ENCODE measurements at regions not wholly inside any gene's neighbourhood (a gene's known extent, or its start where the extent isn't known, plus 50 kb on each side); places are given as distances from the start of the nearest gene placed in this dataset.
A peak's percentile ranks its signal among the peaks of the same experiment; 100 is the strongest.

- no peaks in the 10 kb centered on the region for H3K9me3 ChIP-seq (ENCODE audit: control insufficient read depth, insufficient read depth, low read depth, low read length)
- DNase-seq (ENCODE audit: low read depth in 2 of 2), result no peak
- TF ChIP-seq EZH2 (IDR thresholded peaks at IDR 0.05; ENCODE audit: low read length, missing control alignments), result no peak
- no peak for TF ChIP-seq CTCF (conservative IDR thresholded peaks at IDR 0.05 in 1 of 2, IDR thresholded peaks at IDR 0.05 in 1 of 2; ENCODE audit: low read depth in 1 of 2, low read length in 2 of 2)
- no peak overlapping the region for H3K4me2 ChIP-seq (ENCODE audit: extremely low read depth, insufficient read depth, low read length)
- no peaks in the 10 kb centered on the region for H3K36me3 ChIP-seq (ENCODE audit: control insufficient read depth, insufficient read depth, low read length)
- H3K27me3 ChIP-seq (ENCODE audit: control insufficient read depth, insufficient read depth, low read length), result no peaks in the 10 kb centered on the region
- no peak overlapping the region for H2AFZ ChIP-seq (ENCODE audit: low read length)
- H3K9ac ChIP-seq (ENCODE audit: insufficient read depth, low read length), result no peak overlapping the region
- no peak overlapping the region for H3K4me3 ChIP-seq (replicated peaks in 1 of 4; ENCODE audit: control extremely low read depth in 1 of 4, insufficient read depth in 1 of 4, low read depth in 3 of 4, low read length in 4 of 4)
- H3K79me2 ChIP-seq (ENCODE audit: control insufficient read depth, insufficient read depth, low read length), result no peaks in the 10 kb centered on the region
- H3K4me1 ChIP-seq (ENCODE audit: control insufficient read depth, extremely low read depth, insufficient read depth, low read length), result no peaks in the 10 kb centered on the region
- H3K27ac ChIP-seq (ENCODE audit: insufficient read depth, low read length), result no peak overlapping the region
- H4K20me1 ChIP-seq (ENCODE audit: control insufficient read depth, extremely low read depth, insufficient read depth, low read length), result no peaks in the 10 kb centered on the region
Observed at GRCh38 chr2:235325151-235325550, 168.7 kb upstream of the AGAP1 start.

GRCh38 chr2:235328991-235329390 lies 164.9 kb upstream of the AGAP1 start:
- no peak overlapping the region for H3K27ac ChIP-seq (ENCODE audit: insufficient read depth, low read length)
- no peak overlapping the region for H3K9ac ChIP-seq (ENCODE audit: insufficient read depth, low read length)
- no peaks in the 10 kb centered on the region for H3K4me1 ChIP-seq (ENCODE audit: control insufficient read depth, extremely low read depth, insufficient read depth, low read length)
- no peak for TF ChIP-seq CTCF (conservative IDR thresholded peaks at IDR 0.05 in 1 of 2, IDR thresholded peaks at IDR 0.05 in 1 of 2; ENCODE audit: low read depth in 1 of 2, low read length in 2 of 2)
- no peak for TF ChIP-seq EZH2 (IDR thresholded peaks at IDR 0.05; ENCODE audit: low read length, missing control alignments)
- H3K79me2 ChIP-seq (ENCODE audit: control insufficient read depth, insufficient read depth, low read length), result no peaks in the 10 kb centered on the region
- H3K9me3 ChIP-seq (ENCODE audit: control insufficient read depth, insufficient read depth, low read depth, low read length), result no peaks in the 10 kb centered on the region
- no peak overlapping the region for H2AFZ ChIP-seq (ENCODE audit: low read length)
- no peak overlapping the region for H3K4me2 ChIP-seq (ENCODE audit: extremely low read depth, insufficient read depth, low read length)
- H3K27me3 ChIP-seq (ENCODE audit: control insufficient read depth, insufficient read depth, low read length), result no peaks in the 10 kb centered on the region
- no peak for DNase-seq (ENCODE audit: low read depth in 2 of 2)
- no peaks in the 10 kb centered on the region for H4K20me1 ChIP-seq (ENCODE audit: control insufficient read depth, extremely low read depth, insufficient read depth, low read length)
- no peaks in the 10 kb centered on the region for H3K36me3 ChIP-seq (ENCODE audit: control insufficient read depth, insufficient read depth, low read length)
- H3K4me3 ChIP-seq (replicated peaks in 1 of 4; ENCODE audit: control extremely low read depth in 1 of 4, insufficient read depth in 1 of 4, low read depth in 3 of 4, low read length in 4 of 4), result no peak overlapping the region

- Histone ChIP-seq H3K79me2 (ENCODE audit: control insufficient read depth, insufficient read depth, low read length) (no peaks in the 10 kb centered on the region), H3K4me1 (ENCODE audit: control insufficient read depth, extremely low read depth, insufficient read depth, low read length) (no peaks in the 10 kb centered on the region), H3K27me3 (ENCODE audit: control insufficient read depth, insufficient read depth, low read length) (no peaks in the 10 kb centered on the region), H4K20me1 (ENCODE audit: control insufficient read depth, extremely low read depth, insufficient read depth, low read length) (no peaks in the 10 kb centered on the region), H3K9ac (ENCODE audit: insufficient read depth, low read length) (no peak overlapping the region), H3K27ac (ENCODE audit: insufficient read depth, low read length) (no peak overlapping the region), H3K4me2 (ENCODE audit: extremely low read depth, insufficient read depth, low read length) (no peak overlapping the region), H3K4me3 (replicated peaks in 1 of 4; ENCODE audit: control extremely low read depth in 1 of 4, insufficient read depth in 1 of 4, low read depth in 3 of 4, low read length in 4 of 4) (no peak overlapping the region), H3K9me3 (ENCODE audit: control insufficient read depth, insufficient read depth, low read depth, low read length) (no peaks in the 10 kb centered on the region), H2AFZ (ENCODE audit: low read length) (no peak overlapping the region), H3K36me3 (ENCODE audit: control insufficient read depth, insufficient read depth, low read length) (no peaks in the 10 kb centered on the region)
- no peak for TF ChIP-seq CTCF (conservative IDR thresholded peaks at IDR 0.05 in 1 of 2, IDR thresholded peaks at IDR 0.05 in 1 of 2; ENCODE audit: low read depth in 1 of 2, low read length in 2 of 2)
- no peak for TF ChIP-seq EZH2 (IDR thresholded peaks at IDR 0.05; ENCODE audit: low read length, missing control alignments)
- peak; percentile 79 to 96 for DNase-seq (ENCODE audit: low read depth in 2 of 2)
Observed at GRCh38 chr2:235330775-235331451, 162.9 kb upstream of the AGAP1 start.

Data from fibroblast of lung (primary cell).